ENCODE measurements at regions not wholly inside any gene's neighbourhood (a gene's known extent, or its start where the extent isn't known, plus 50 kb on each side); places are given as distances from the start of the nearest gene placed in this dataset.

DNA sequence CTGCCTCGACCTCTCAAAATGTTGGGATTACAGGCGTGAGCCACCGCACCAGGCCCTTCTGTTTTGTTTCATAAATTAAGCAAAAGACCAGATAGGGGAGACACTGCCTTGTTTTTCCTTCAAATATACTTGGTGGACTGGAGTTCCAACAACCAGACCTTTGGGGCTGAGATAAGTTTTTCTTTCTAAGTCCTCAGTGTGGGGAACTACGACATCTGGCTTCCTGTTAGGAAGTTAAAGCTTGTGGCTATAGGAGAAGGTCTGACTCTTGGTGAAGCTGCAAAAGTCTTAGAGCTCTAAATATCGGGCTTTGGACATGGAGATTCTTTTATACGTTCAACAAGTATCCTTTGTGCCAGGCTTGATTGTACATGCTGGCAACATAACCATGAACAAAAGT, 64.1 kb upstream of the EED start:
- TF ChIP-seq, protein P1, sequence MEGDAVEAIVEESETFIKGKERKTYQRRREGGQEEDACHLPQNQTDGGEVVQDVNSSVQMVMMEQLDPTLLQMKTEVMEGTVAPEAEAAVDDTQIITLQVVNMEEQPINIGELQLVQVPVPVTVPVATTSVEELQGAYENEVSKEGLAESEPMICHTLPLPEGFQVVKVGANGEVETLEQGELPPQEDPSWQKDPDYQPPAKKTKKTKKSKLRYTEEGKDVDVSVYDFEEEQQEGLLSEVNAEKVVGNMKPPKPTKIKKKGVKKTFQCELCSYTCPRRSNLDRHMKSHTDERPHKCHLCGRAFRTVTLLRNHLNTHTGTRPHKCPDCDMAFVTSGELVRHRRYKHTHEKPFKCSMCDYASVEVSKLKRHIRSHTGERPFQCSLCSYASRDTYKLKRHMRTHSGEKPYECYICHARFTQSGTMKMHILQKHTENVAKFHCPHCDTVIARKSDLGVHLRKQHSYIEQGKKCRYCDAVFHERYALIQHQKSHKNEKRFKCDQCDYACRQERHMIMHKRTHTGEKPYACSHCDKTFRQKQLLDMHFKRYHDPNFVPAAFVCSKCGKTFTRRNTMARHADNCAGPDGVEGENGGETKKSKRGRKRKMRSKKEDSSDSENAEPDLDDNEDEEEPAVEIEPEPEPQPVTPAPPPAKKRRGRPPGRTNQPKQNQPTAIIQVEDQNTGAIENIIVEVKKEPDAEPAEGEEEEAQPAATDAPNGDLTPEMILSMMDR (IDR thresholded peaks at IDR 0.05; ENCODE audit: extremely low read depth in 1 of 2, insufficient read depth in 1 of 2, low read depth in 1 of 2, low read length in 2 of 2): no peak
- TF ChIP-seq EZH2 (IDR thresholded peaks at IDR 0.05; ENCODE audit: borderline replicate concordance, low read depth, low read length, severe bottlenecking) (no peak), JUN (IDR thresholded peaks at IDR 0.05; ENCODE audit: borderline replicate concordance, insufficient read depth, insufficient read length, low read depth) (no peak), POLR2A (IDR thresholded peaks at IDR 0.05; ENCODE audit: low read depth, low read length) (no peak), POLR2AphosphoS5 (IDR thresholded peaks at IDR 0.05; ENCODE audit: insufficient read depth, low read depth, low read length) (no peak), GATA2 (IDR thresholded peaks at IDR 0.05; ENCODE audit: insufficient read depth, insufficient read length, low read depth, low read length) (no peak), MYC (IDR thresholded peaks at IDR 0.05; ENCODE audit: low read depth, low read length) (no peak)
- TF ChIP-seq, protein P2, sequence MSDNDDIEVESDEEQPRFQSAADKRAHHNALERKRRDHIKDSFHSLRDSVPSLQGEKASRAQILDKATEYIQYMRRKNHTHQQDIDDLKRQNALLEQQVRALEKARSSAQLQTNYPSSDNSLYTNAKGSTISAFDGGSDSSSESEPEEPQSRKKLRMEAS (IDR thresholded peaks at IDR 0.05; ENCODE audit: insufficient read depth, insufficient read length): no peak

Data from endothelial cell of umbilical vein (primary cell).